ACHN (cell line): ENCODE measurements at regions not wholly inside any gene's neighbourhood (a gene's known extent, or its start where the extent isn't known, plus 50 kb on each side); places are given as distances from the start of the nearest gene placed in this dataset.
A peak's percentile ranks its signal among the peaks of the same experiment; 100 is the strongest.
"Not testable (repeated sequence)": the region's sequence is repeated elsewhere in the genome, so short reads cannot be mapped to it uniquely, and the experiment has no call there.

ENCODE experiments used
- DNase-seq: peaks from one replicate; pipeline ENCODE4 v3.0.0-alpha.2; 2015
- in situ Hi-C: cut with HindIII; loops from 2 replicates; pipeline ENCODE4 v1.10.0; 2017; ENCODE audit warnings: low sequenced_read_pairs, low pct_ligation_motif_present, low pct_unique_long_range_greater_than_20kb

DNA sequence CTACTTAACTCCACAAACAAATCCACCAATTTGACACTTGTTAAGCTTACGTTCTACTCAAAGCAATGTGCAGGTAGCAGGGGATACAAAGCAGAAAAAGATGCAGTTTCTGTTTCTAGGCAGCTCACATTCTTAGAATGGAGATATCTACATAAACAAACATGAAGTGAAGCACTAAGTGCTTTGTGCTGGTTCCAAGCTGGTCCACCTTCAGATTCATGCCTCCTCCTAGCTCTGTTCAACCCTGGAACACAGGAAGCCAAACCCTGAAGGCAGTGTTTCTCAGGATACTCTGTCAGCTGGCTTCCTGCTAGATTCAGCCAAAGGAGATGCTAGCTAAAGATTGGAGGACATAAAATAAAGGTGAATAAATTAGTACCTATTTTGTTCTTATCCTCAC lies 55.3 kb upstream of the NOL4 start:
- DNase-seq: no peak
- in situ Hi-C loops: no loop called here

DNA sequence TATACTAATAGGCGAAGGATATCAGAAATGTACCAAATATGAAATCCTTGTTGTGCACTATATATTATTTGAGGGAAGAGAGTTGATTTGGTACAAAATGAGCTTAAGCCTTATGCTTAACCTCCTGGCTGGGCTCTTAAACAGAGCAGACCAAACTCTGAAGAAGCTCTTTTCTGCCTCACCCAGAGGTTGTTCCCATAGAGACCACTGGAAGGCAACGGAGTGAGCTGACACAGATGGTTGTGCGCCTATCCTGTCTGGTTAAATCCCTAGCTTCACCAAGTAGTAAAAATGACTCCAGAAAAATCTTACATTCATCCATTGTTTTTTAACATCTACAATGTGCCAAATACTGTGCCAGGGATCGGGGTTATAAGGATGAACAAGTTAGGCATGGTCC lies 55.9 kb upstream of the NOL4 start:
- in situ Hi-C loops: no loop called here
- no peak for DNase-seq

DNA sequence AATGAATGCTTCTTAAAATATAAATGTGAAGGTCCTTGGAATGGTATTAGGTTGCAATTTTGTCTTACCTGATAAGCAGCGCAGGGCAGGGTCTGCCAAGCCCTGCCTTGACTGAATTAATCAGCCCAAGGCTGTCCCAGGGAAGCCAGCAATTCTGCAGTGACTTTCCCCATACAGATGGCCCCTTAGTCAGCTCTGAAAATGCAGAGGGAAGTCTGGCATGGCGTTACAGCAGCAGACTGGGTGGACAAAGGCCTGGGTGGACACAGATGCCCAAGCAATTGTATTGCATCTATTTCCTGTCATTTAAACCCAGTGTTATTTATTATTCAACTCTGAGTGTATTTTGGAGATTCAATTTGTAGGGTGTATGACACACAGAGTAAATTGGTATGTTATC lies 56.6 kb upstream of the NOL4 start:
- in situ Hi-C loops: no loop called here
- DNase-seq: no peak

- no peak for DNase-seq
- in situ Hi-C loops: no loop called here
Measured at GRCh38 chr18:34281722-34282121, 57.0 kb upstream of the NOL4 start.

DNA sequence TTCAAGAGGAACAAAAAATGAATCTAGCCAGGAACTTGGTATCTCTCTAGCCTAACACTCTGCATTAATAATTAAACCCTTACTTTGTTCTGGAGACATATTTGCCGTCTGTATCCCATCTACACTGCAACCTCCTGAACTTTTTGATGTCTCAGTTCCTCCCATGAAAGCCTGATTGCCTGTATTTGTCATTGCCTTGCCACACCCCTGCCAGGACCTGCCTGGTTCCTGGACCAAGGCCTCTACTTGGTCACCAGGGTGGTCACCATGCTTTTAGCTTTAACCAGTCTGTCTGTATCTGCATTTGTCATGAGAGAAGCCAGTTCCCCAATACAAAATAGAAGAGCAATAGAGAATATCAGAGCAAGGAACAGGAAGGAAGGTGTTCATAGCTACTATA lies 58.8 kb upstream of the NOL4 start:
- in situ Hi-C loops: no loop called here

GRCh38 chr18:34287825-34288224 lies 63.1 kb upstream of the NOL4 start:
- no peak for DNase-seq
- in situ Hi-C loops: no loop called here

More for the DNA sequence above, 58.8 kb upstream of the NOL4 start:
- DNase-seq: no peak

GRCh38 chr18:34292594-34292993 lies 67.9 kb upstream of the NOL4 start:
- in situ Hi-C loops: no loop called here
- no peak for DNase-seq

GRCh38 chr18:34297287-34297686 lies 72.6 kb upstream of the NOL4 start:
- no peak for DNase-seq
- in situ Hi-C loops: no loop called here

DNA sequence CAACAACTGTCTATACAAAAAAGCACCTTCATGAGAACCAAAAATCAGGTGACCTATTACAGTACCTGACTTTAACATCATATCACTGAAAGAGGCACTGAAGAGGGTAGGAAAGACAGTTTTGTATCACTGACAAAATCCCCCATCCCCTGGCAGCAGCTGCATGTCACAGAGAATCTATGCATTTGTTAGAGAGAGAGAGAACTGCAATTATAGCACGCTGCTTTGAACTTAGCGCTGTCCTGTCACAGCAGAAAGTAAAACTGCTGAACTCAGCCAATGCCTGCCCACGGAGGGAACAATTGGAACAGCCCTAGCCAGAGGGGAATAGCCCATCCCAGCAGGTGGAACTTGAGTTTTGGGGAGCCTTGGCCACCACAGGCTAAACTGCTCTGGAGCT lies 75.1 kb upstream of the NOL4 start:
- in situ Hi-C loops: no loop called here

GRCh38 chr18:34311468-34311867 lies 86.8 kb upstream of the NOL4 start:
- in situ Hi-C loops: no loop called here
- DNase-seq: no peak

More for the DNA sequence above, 75.1 kb upstream of the NOL4 start:
- no peak for DNase-seq

GRCh38 chr18:34314847-34315246 lies 90.1 kb upstream of the NOL4 start:
- in situ Hi-C loops: no loop called here
- DNase-seq: no peak

DNA sequence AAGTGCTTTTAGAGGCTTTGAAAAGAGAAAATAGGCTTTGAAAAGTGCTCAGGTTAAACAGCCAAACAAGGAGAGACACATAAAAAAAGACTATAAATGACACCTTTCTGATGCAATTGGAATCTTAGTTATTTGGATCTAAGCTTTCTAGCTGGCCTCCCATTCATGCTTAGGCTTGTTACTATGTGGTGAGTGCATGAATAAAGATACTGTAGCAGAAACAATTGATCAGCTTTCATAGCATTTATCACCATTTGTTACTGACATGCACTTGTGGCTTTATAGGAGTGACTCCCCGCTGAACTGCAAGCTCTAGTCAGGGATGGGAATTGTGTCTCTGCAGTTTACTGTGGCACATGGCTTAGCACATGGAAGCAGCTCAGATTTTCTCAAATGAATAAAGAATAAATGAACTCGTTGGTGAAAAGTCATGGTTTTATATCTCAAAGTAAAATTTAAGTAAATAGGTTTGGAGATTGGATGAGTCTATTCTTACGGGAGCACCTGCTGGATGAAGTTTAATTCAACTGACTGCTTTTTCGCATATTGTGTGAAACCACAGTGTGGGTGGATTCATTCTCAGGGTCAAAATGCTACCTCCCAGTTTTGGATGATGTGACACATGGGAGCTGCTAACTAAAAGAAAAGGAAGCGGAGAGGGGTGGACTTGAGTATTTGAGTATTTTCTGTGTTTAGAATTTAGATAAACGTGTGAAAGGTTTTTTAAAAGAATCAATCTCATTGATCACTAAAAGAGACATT lies 91.1 kb upstream of the NOL4 start:
- in situ Hi-C loops: no loop called here
- DNase-seq: no peak

DNA sequence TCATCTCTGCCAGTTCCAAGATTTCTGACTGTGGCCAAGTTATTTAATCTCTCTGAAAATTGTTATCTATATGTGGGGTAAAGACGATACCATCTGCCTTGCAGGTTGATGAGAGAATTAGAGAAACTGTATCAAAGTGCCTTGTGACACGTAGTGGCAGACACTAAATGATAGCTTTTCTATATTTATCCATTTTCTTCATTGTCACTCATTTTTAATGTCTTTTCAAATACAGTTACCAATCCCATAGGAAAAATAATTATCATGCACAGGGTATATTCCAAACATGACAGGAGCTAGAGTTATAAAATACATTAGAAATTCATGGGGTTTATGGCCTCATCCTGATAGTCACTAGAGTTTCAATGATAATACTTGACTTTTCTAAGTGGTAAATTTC lies 95.6 kb upstream of the NOL4 start:
- in situ Hi-C loops: no loop called here
- no peak for DNase-seq

DNA sequence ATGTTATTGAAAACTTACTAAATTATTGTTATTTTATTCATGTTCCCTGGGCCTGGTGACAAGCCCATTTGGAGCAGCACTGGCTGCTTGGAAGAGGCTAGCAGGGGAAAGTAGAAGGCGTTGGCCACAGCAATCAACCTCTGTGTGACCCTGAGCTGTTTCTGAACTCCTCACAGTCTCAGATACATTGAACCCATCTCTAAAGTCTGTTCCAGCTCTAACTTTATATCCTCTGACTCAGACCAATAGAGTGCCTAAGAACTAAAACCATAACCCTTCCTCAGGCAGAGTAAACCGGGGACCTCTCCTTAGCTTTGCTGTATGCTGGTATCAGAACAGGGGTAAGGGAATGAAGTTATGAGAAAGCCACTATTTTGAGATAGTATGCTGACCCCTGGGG lies 96.4 kb upstream of the NOL4 start:
- in situ Hi-C loops: no loop called here
- no peak for DNase-seq

GRCh38 chr18:34322365-34323289 lies 97.9 kb upstream of the NOL4 start:
- in situ Hi-C loops: no loop called here
- DNase-seq: peak; percentile 61

- no peak for DNase-seq
- in situ Hi-C loops: no loop called here
Measured at GRCh38 chr18:34329840-34330239, 105.1 kb upstream of the NOL4 start.

- in situ Hi-C loops: no loop called here
- no peak for DNase-seq
Measured at GRCh38 chr18:34330308-34330707, 105.6 kb upstream of the NOL4 start.

- DNase-seq, in situ Hi-C loops: not testable (repeated sequence)
Measured at GRCh38 chr18:34330907-34331306, 106.2 kb upstream of the NOL4 start.

- in situ Hi-C loops: not testable (repeated sequence)
Measured at GRCh38 chr18:34331343-34331742, 106.6 kb upstream of the NOL4 start.

GRCh38 chr18:34339155-34339554 lies 114.4 kb upstream of the NOL4 start:
- no peak for DNase-seq

More at GRCh38 chr18:34331343-34331742, 106.6 kb upstream of the NOL4 start:
- DNase-seq: not testable (repeated sequence)

More at GRCh38 chr18:34339155-34339554, 114.4 kb upstream of the NOL4 start:
- in situ Hi-C loops: no loop called here
